IPS DF 19.7 (cell line): ENCODE measurements at regions not wholly inside any gene's neighbourhood (a gene's known extent, or its start where the extent isn't known, plus 50 kb on each side); places are given as distances from the start of the nearest gene placed in this dataset.

Source experiments
- DNase-seq: peaks from one replicate; pipeline ENCODE4 v3.0.0-alpha.2; 2013; ENCODE audit warnings: low read depth, low spot score

GRCh38 chr11:8826139-8826786 is 84.7 kb upstream of the AKIP1 start:
- DNase-seq, result no peak

DNA sequence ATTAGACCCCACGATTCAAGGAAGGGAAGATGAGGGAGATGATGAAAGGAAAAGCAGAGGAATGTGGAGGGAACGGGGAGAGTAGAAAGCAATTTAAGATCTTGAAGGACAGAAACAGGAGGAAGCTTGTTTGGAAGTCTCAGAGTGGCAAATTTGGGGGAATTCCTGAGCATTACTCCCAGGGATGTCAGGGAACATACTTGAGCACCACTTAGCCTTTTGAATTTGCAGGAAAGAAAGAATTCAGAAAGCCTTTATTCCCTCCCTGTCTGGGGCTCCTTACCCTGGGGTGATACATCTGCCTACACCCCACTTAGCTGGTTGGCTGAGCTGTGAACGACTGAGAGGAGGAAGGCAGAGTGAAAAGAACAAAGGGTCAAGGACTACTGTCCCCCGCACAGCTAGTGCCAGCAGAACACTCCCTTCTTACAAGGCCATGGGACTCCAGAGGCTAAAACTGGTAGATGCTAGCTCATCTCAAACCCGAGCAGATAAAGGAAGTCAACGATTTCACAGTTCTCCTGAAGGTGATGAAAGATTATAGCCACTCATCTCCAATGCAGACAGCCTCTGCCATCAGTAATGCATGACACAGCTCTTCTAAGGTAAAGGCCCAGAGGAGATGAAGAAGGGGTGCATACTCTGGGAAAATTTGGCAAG is 84.0 kb upstream of the AKIP1 start:
- DNase-seq, result no peak

DNA sequence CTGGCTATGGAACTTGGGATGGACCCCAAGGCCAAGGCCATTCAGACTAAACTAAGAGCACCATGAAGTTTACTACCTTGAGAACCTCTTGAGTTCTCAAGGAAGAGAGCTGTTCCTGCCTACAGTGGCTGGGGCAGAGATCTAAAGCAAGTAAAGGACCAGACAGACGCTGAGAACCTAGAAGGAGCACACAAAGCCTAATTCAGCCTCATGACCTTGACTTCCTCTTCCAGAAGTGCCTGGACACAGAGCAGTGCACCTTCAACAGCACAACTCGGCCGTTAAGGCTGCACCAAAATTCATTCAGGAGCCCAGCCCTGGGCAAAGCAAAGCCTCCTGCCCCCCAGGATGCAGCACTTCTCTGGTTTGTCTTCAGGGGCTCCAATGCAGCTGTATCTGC is 82.9 kb upstream of the AKIP1 start:
- no peak for DNase-seq

- DNase-seq, result no peak
Measured at GRCh38 chr11:8828580-8829361, 82.2 kb upstream of the AKIP1 start.

DNA sequence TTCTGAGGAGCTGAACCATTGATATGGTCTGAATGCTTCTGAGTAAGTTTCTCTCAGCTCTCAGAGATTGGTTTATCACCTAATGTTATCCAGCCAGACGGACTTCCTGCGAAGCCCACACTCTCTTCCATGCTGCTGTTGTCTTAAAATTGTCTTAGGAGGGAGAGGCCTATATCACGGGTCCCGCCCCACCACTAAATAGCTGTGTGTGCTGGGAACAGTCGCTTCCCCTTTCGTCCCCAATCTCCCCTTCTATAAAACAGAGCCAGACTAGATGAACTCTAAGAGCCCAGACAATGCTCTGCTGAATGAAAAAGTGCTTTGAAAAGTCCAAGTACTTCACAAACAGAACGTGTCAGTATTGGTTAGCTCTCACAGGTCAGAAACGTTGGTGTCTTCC is 81.4 kb upstream of the AKIP1 start:
- no peak for DNase-seq

- no peak for DNase-seq
Measured at GRCh38 chr11:8830641-8831040, 80.3 kb upstream of the AKIP1 start.

GRCh38 chr11:8831861-8832260 is 79.1 kb upstream of the AKIP1 start:
- DNase-seq, result no peak

- no peak for DNase-seq
Measured at GRCh38 chr11:8832571-8833260, 78.3 kb upstream of the AKIP1 start.

DNA sequence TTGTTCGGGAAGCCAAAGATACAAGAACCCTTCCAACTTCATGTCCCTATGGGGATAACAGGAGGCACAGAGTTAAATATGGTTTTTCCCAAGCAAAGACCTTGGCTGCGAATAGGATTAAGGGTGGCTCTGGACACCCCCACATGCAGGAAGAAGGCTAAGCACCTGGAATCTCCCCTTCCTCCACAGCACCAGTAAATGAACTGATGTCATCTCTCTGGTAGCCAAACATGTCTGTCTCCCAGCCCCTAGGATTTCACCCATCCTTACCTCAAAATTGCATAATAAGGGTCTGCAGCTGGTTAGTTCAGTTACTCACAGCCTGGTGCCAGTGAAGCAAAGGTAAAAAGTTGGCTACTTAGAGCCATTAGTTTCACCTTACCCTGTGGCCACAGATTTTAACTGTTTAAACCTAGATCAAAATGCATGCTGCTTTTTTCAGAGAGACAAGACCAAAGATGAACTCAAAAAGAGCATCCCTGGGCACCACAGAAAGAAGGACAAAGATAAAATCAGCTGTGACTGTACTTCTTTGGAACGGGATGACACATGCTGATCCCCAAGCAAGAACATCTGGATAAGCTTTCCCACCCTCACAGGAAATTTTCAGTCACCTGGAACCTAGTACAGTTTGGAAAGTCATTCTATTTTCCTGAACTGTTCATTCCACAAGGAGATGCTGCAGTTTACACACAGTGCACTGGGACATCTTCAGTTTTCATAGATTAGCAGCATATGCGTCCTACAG is 77.2 kb upstream of the AKIP1 start:
- no peak for DNase-seq

GRCh38 chr11:8834379-8834778 is 76.6 kb upstream of the AKIP1 start:
- DNase-seq, result no peak

DNA sequence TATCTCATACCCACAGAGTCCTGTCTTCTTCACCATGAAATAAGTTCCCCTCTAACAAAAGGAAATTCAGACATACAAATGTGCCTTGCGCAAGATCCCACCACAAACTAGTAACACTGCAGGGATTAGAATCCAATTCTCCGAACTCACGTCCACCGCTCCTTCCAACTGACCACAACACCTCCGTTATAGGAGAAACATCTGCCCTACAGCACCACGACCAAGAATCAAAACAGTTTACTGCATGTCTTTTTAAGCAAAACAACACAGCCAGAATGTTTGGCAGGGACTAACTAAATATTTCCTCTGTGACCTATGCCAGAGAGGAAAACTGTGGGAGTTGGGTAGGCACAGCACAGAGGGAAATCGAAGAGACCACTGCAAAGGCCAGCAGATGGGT is 72.7 kb upstream of the AKIP1 start:
- no peak for DNase-seq

- DNase-seq, result no peak
Measured at GRCh38 chr11:8839306-8839956, 71.6 kb upstream of the AKIP1 start.

- DNase-seq, result no peak
Measured at GRCh38 chr11:8839957-8840945, 70.7 kb upstream of the AKIP1 start.

- no peak for DNase-seq
Measured at GRCh38 chr11:8841899-8842298, 69.1 kb upstream of the AKIP1 start.

DNA sequence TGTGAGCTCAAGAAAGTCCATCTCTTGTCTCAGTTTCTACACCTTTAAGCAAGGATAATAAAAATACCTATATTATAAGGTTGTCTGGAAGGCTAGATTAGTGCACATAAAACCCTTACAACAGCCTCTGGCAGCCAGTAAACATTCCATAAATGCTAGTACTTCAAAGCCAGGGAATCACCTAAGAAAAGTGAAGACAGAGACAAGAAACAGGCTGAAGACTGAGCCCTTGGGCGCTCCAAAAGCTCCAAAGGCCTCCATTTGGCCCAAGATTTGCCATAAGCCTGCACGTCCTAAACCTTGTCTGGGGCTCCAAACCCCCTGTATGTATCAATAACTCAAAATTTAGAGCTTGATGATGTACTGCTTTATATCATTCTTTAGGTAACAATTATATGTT is 52.2 kb upstream of the AKIP1 start:
- DNase-seq, result no peak
